Progenitor cell of endocrine pancreas (in vitro differentiated cells): ENCODE measurements at regions not wholly inside any gene's neighbourhood (a gene's known extent, or its start where the extent isn't known, plus 50 kb on each side); places are given as distances from the start of the nearest gene placed in this dataset.

Experiments used
- DNase-seq: peaks from one replicate; pipeline ENCODE4 v3.0.0; 2021; ENCODE audit warnings: low spot score; ENCODE audit not compliant: unreplicated experiment
- H3K27ac Mint-ChIP-seq: 2 replicates; pipeline ENCODE4 v1.8.0; 2021; ENCODE audit warnings: mild to moderate bottlenecking, moderate library complexity, mixed read lengths
- H3K27me3 Mint-ChIP-seq: 2 replicates; pipeline ENCODE4 v1.8.0; 2021; ENCODE audit warnings: mixed read lengths
- H3K36me3 Mint-ChIP-seq: 2 replicates; pipeline ENCODE4 v1.8.0; 2022; ENCODE audit warnings: mixed read lengths; ENCODE audit not compliant: insufficient read depth
- H3K4me1 Mint-ChIP-seq: 2 replicates; pipeline ENCODE4 v1.8.0; 2021; ENCODE audit warnings: low read depth, mixed read lengths
- H3K4me3 Mint-ChIP-seq: 2 replicates; pipeline ENCODE4 v1.8.0; 2021; ENCODE audit warnings: low read depth, mild to moderate bottlenecking, moderate library complexity, mixed read lengths
- H3K9me3 Mint-ChIP-seq: 2 replicates; pipeline ENCODE4 v1.8.0; 2021; ENCODE audit warnings: low read depth, mixed read lengths
- TF ChIP-seq, protein P1 (sequence below): fragments of 200-600 bp; sonication (generic); IDR thresholded peaks from one replicate; pipeline ENCODE4 v1.5.0; 2021; ENCODE audit warnings: antibody characterized with exemption, mild to moderate bottlenecking; ENCODE audit not compliant: unreplicated experiment

DNA sequence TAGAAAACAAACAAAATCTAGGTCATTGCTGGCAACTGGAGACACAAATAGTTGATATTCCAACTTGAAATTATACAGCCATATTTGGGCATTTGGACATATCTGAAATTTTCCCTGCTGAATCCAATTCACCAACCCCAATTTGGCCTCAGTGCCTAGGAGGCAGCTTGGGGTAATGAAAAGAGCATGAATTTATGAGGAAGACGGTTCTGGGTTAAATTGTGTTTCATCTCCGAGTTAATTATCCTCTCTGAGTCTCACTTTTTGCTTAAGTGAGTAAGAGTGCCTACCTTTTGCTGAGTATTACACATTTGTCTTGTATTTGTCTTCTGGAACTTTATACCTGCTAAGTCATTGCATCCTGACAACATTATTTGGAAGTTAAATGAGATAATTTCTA, 1906.8 kb upstream of the PIK3C3 start:
- H3K4me3 Mint-ChIP-seq = no peak overlapping the region
- H3K4me1 Mint-ChIP-seq = no peaks in the 10 kb centered on the region
- H3K27ac Mint-ChIP-seq = no peak overlapping the region
- no peak for DNase-seq
- H3K9me3 Mint-ChIP-seq = no peaks in the 10 kb centered on the region
- peaks cover 4% of the 10 kb centered on the region for H3K27me3 Mint-ChIP-seq
- no peaks in the 10 kb centered on the region for H3K36me3 Mint-ChIP-seq
- TF ChIP-seq, protein P1, sequence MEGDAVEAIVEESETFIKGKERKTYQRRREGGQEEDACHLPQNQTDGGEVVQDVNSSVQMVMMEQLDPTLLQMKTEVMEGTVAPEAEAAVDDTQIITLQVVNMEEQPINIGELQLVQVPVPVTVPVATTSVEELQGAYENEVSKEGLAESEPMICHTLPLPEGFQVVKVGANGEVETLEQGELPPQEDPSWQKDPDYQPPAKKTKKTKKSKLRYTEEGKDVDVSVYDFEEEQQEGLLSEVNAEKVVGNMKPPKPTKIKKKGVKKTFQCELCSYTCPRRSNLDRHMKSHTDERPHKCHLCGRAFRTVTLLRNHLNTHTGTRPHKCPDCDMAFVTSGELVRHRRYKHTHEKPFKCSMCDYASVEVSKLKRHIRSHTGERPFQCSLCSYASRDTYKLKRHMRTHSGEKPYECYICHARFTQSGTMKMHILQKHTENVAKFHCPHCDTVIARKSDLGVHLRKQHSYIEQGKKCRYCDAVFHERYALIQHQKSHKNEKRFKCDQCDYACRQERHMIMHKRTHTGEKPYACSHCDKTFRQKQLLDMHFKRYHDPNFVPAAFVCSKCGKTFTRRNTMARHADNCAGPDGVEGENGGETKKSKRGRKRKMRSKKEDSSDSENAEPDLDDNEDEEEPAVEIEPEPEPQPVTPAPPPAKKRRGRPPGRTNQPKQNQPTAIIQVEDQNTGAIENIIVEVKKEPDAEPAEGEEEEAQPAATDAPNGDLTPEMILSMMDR = no peak

DNA sequence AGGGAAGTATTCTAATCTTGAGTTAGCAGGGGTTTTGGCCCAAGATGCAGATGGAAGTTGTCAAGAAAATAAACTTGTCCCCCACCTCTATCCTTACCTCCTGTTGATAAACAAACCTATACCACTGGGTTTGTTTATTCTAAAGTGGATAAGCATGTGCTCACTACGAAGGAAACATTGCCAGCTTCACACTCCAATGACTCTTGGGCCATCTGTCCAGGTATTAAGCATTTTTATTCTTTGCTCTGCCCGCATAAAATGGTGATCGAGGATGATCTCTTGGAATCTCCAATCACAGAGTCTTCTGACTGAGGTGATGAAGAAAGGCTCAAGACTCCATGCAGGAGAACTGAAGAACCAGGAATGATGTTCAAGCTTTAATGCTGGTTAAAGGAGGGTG, 1908.4 kb upstream of the PIK3C3 start:
- no peaks in the 10 kb centered on the region for H3K9me3 Mint-ChIP-seq
- no peaks in the 10 kb centered on the region for H3K36me3 Mint-ChIP-seq
- no peak overlapping the region for H3K27ac Mint-ChIP-seq
- H3K27me3 Mint-ChIP-seq = peaks cover 4% of the 10 kb centered on the region
- no peak for DNase-seq
- no peak overlapping the region for H3K4me3 Mint-ChIP-seq
- TF ChIP-seq, protein P1 = no peak
- no peaks in the 10 kb centered on the region for H3K4me1 Mint-ChIP-seq

DNA sequence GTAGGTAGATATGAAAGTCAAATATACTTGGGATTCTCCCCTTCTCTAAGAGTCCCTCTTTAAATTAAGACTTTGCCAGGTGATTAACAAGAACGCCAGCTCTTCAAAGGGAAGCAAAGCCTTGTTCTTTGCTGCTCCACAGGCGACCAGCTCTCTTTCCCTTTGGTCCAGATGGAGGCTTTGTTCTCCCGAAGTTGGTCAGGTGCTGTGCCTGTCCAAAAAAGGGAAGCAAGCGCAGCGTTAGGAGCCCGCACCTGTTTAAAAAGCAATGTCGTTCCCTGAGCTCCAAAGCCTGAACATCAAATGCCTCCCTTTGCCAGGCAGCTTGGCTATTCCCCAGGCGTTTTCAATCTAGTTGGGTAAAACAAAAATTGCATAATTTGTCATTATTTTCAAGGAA, 1913.1 kb upstream of the PIK3C3 start:
- Mint-ChIP-seq H3K4me1 (no peaks in the 10 kb centered on the region), H3K4me3 (no peak overlapping the region), H3K36me3 (no peaks in the 10 kb centered on the region), H3K9me3 (no peaks in the 10 kb centered on the region), H3K27ac (no peak overlapping the region), H3K27me3 (peaks cover 4% of the 10 kb centered on the region)
- no peak for DNase-seq
- TF ChIP-seq, protein P1 = no peak

DNA sequence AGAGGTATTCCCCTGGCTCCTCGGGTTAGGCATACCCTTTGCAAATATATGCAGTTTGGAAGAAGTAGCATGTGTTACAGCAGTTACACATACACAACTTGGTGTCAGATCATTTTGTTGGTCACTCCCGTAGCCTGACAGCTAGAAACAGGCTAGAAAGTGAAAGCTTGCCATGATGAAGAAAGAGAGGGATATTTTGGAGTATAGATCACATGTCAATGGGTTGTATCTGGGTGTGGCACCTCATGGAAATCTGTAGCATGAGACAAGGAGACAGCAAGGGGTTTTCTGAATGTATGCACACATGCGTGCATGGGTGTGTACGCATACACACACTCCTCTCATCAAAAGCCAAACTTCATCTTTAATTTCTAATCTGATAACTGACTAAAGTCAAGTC, 1914.5 kb upstream of the PIK3C3 start:
- H3K36me3 Mint-ChIP-seq = no peaks in the 10 kb centered on the region
- H3K9me3 Mint-ChIP-seq = no peaks in the 10 kb centered on the region
- H3K4me3 Mint-ChIP-seq = no peak overlapping the region
- H3K27me3 Mint-ChIP-seq = peaks cover 4% of the 10 kb centered on the region
- no peaks in the 10 kb centered on the region for H3K4me1 Mint-ChIP-seq
- TF ChIP-seq, protein P1 = no peak
- H3K27ac Mint-ChIP-seq = no peak overlapping the region
- DNase-seq = no peak

DNA sequence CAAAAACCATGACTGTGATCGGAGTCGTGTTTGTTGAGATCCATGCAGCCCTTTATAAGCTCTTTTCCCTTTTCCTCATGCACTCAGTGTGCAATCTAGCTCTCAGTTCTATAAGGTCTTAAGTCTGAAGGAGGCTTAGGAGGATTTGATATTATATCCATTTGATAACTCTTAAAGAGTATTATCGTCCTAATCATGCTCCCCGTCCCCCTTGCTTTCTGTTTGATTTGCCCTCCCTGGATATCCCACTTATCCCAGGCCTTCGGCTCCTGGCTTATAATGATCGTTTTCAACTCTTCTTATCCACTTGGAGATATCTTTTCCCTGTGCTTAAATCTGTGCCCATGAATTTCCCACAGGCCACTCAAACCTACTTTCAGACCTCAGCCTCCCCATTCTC, 1917.7 kb upstream of the PIK3C3 start:
- H3K27ac Mint-ChIP-seq = no peak overlapping the region
- H3K36me3 Mint-ChIP-seq = no peaks in the 10 kb centered on the region
- H3K9me3 Mint-ChIP-seq = no peaks in the 10 kb centered on the region
- peaks cover 9% of the 10 kb centered on the region for H3K4me1 Mint-ChIP-seq
- no peaks in the 10 kb centered on the region for H3K27me3 Mint-ChIP-seq
- no peak overlapping the region for H3K4me3 Mint-ChIP-seq
- DNase-seq = no peak
- TF ChIP-seq, protein P1 = no peak
